ENCODE measurements at regions not wholly inside any gene's neighbourhood (a gene's known extent, or its start where the extent isn't known, plus 50 kb on each side); places are given as distances from the start of the nearest gene placed in this dataset.

DNA sequence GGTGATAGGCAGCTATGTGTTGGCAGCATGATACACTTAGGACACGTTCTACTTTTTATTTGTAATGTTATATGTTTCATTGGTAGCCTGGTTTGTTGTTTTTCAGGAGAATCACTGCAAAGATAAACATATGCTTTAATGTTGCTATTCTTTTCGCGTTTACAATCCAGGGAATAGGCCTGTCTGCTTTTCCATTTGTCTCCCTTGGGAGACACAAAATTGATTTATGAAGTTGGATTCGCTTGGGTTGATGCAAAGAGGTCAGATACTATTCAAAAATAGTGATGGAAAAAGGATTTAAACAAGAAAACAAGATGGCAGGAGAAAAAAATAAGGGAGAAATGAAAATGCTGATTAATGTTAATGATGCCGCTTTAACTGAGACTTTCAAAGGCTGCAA is 179.5 kb upstream of the SOX4 start:
- TF ChIP-seq, protein P1, sequence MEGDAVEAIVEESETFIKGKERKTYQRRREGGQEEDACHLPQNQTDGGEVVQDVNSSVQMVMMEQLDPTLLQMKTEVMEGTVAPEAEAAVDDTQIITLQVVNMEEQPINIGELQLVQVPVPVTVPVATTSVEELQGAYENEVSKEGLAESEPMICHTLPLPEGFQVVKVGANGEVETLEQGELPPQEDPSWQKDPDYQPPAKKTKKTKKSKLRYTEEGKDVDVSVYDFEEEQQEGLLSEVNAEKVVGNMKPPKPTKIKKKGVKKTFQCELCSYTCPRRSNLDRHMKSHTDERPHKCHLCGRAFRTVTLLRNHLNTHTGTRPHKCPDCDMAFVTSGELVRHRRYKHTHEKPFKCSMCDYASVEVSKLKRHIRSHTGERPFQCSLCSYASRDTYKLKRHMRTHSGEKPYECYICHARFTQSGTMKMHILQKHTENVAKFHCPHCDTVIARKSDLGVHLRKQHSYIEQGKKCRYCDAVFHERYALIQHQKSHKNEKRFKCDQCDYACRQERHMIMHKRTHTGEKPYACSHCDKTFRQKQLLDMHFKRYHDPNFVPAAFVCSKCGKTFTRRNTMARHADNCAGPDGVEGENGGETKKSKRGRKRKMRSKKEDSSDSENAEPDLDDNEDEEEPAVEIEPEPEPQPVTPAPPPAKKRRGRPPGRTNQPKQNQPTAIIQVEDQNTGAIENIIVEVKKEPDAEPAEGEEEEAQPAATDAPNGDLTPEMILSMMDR (IDR thresholded peaks at IDR 0.05; ENCODE audit: borderline replicate concordance, extremely low read depth, low read length, poor library complexity, severe bottlenecking) = no peak
- TF ChIP-seq EZH2 (IDR thresholded peaks at IDR 0.05; ENCODE audit: borderline replicate concordance, low read depth, low read length, severe bottlenecking) = no peak

Measured in DND-41 (cell line).